Karpas-422 (cell line): ENCODE measurements at regions not wholly inside any gene's neighbourhood (a gene's known extent, or its start where the extent isn't known, plus 50 kb on each side); places are given as distances from the start of the nearest gene placed in this dataset.

ENCODE experiments used
- DNase-seq: peaks from one replicate; pipeline ENCODE4 v3.0.0-alpha.2; 2015
- H2AFZ ChIP-seq: fragments of 200-600 bp; sonication (generic); 2 replicates; pipeline ENCODE4 v1.6.1; 2014; ENCODE audit warnings: antibody characterized with exemption, low read length, mixed read lengths
- H3K27ac ChIP-seq: fragments of 200-600 bp; sonication (generic); 2 replicates; pipeline ENCODE4 v1.5.1; 2014; ENCODE audit warnings: mild to moderate bottlenecking, low read length, moderate library complexity
- H3K27me3 ChIP-seq: fragments of 200-600 bp; sonication (generic); 2 replicates; pipeline ENCODE4 v1.6.1; 2014; ENCODE audit warnings: low read length, mixed read lengths
- H3K36me3 ChIP-seq: fragments of 200-600 bp; sonication (generic); 2 replicates; pipeline ENCODE4 v1.6.1; 2014; ENCODE audit warnings: low read length, mixed read lengths; ENCODE audit not compliant: insufficient read depth
- H3K4me1 ChIP-seq: fragments of 200-600 bp; sonication (generic); 2 replicates; pipeline ENCODE4 v1.6.1; 2014; ENCODE audit warnings: mild to moderate bottlenecking, low read length, mixed read lengths
- H3K4me2 ChIP-seq: fragments of 200-600 bp; sonication (generic); 2 replicates; pipeline ENCODE4 v1.6.1; 2014; ENCODE audit warnings: low read length, low read depth, mild to moderate bottlenecking; ENCODE audit not compliant: poor library complexity, severe bottlenecking
- H3K4me3 ChIP-seq: fragments of 200-600 bp; sonication (generic); 2 replicates; pipeline ENCODE4 v1.5.1; 2014; ENCODE audit warnings: mild to moderate bottlenecking, antibody characterized with exemption, low read length, mixed read lengths
- H3K79me2 ChIP-seq: fragments of 200-600 bp; sonication (generic); 2 replicates; pipeline ENCODE4 v1.6.1; 2014; ENCODE audit warnings: mild to moderate bottlenecking, low read length, mixed read lengths
- H3K9ac ChIP-seq: fragments of 200-600 bp; sonication (generic); 2 replicates; pipeline ENCODE4 v1.6.0; 2014; ENCODE audit warnings: low read length
- H3K9me2 ChIP-seq: fragments of 200-600 bp; sonication (generic), shearing (Covaris generic); replicated peaks from 2 replicates; pipeline ENCODE4 v1.6.0; 2014; ENCODE audit warnings: mild to moderate bottlenecking, low read length, moderate library complexity; ENCODE audit not compliant: insufficient read depth
- H3K9me3 ChIP-seq: fragments of 300-700, 200-600 bp; sonication (generic); 2 replicates; pipeline ENCODE4 v1.6.1; 2014; ENCODE audit warnings: low read length, mixed read lengths
- H4K20me1 ChIP-seq: fragments of 200-600 bp; sonication (generic); 2 replicates; pipeline ENCODE4 v1.6.1; 2014; ENCODE audit warnings: mild to moderate bottlenecking, antibody characterized with exemption, low read length, low read depth; ENCODE audit not compliant: insufficient read depth

- H2AFZ ChIP-seq = no peak overlapping the region
- no peaks in the 10 kb centered on the region for H3K9me3 ChIP-seq
- no peak overlapping the region for H3K4me3 ChIP-seq
- no peak overlapping the region for H3K9ac ChIP-seq
- no peak for DNase-seq
- no peaks in the 10 kb centered on the region for H3K27me3 ChIP-seq
- no peaks in the 10 kb centered on the region for H3K36me3 ChIP-seq
- H3K9me2 ChIP-seq = no peaks in the 10 kb centered on the region
- no peaks in the 10 kb centered on the region for H4K20me1 ChIP-seq
- H3K4me2 ChIP-seq = no peak overlapping the region
- H3K4me1 ChIP-seq = no peaks in the 10 kb centered on the region
- H3K27ac ChIP-seq = no peak overlapping the region
- H3K79me2 ChIP-seq = no peaks in the 10 kb centered on the region
Observed at GRCh38 chr6:104253236-104253635, 606.5 kb downstream of the HACE1 start.

- H3K9me2 ChIP-seq = no peaks in the 10 kb centered on the region
- no peak overlapping the region for H3K27ac ChIP-seq
- H3K4me2 ChIP-seq = no peak overlapping the region
Observed at GRCh38 chr6:104252276-104252675, 607.4 kb downstream of the HACE1 start.

GRCh38 chr6:104251651-104252050 is 608.1 kb downstream of the HACE1 start:
- no peaks in the 10 kb centered on the region for H3K36me3 ChIP-seq
- H3K27me3 ChIP-seq = no peaks in the 10 kb centered on the region
- H3K4me1 ChIP-seq = no peaks in the 10 kb centered on the region
- DNase-seq = no peak
- H3K9me3 ChIP-seq = no peaks in the 10 kb centered on the region
- no peak overlapping the region for H3K9ac ChIP-seq
- no peaks in the 10 kb centered on the region for H3K9me2 ChIP-seq
- no peak overlapping the region for H3K4me3 ChIP-seq
- H2AFZ ChIP-seq = no peak overlapping the region
- H4K20me1 ChIP-seq = no peaks in the 10 kb centered on the region
- no peak overlapping the region for H3K27ac ChIP-seq
- H3K79me2 ChIP-seq = no peaks in the 10 kb centered on the region
- H3K4me2 ChIP-seq = no peak overlapping the region

More at GRCh38 chr6:104252276-104252675, 607.4 kb downstream of the HACE1 start:
- Histone ChIP-seq H3K4me1 (no peaks in the 10 kb centered on the region), H3K9me3 (no peaks in the 10 kb centered on the region), H3K36me3 (no peaks in the 10 kb centered on the region), H4K20me1 (no peaks in the 10 kb centered on the region), H3K27me3 (no peaks in the 10 kb centered on the region), H2AFZ (no peak overlapping the region), H3K9ac (no peak overlapping the region), H3K79me2 (no peaks in the 10 kb centered on the region), H3K4me3 (no peak overlapping the region)
- DNase-seq = no peak

- Histone ChIP-seq H3K79me2 (no peaks in the 10 kb centered on the region), H3K4me1 (no peaks in the 10 kb centered on the region), H3K9me2 (no peaks in the 10 kb centered on the region), H3K4me3 (no peak overlapping the region), H3K36me3 (no peaks in the 10 kb centered on the region), H3K9me3 (no peaks in the 10 kb centered on the region), H3K27ac (no peak overlapping the region), H3K9ac (no peak overlapping the region), H3K27me3 (no peaks in the 10 kb centered on the region), H4K20me1 (no peaks in the 10 kb centered on the region), H2AFZ (no peak overlapping the region), H3K4me2 (no peak overlapping the region)
- DNase-seq = no peak
Observed at GRCh38 chr6:104240865-104241264, 618.9 kb downstream of the HACE1 start.

- Histone ChIP-seq H3K4me1 (no peaks in the 10 kb centered on the region), H4K20me1 (no peaks in the 10 kb centered on the region), H3K9me3 (no peaks in the 10 kb centered on the region), H3K9ac (no peak overlapping the region), H2AFZ (no peak overlapping the region), H3K36me3 (no peaks in the 10 kb centered on the region), H3K27me3 (no peaks in the 10 kb centered on the region), H3K27ac (no peak overlapping the region), H3K79me2 (no peaks in the 10 kb centered on the region), H3K9me2 (no peaks in the 10 kb centered on the region), H3K4me3 (no peak overlapping the region), H3K4me2 (no peak overlapping the region)
- DNase-seq = no peak
Observed at GRCh38 chr6:104239971-104240370, 619.7 kb downstream of the HACE1 start.

- Histone ChIP-seq H4K20me1 (no peaks in the 10 kb centered on the region), H3K4me1 (no peaks in the 10 kb centered on the region), H3K27ac (no peak overlapping the region), H3K79me2 (no peaks in the 10 kb centered on the region), H3K4me3 (no peak overlapping the region), H3K36me3 (no peaks in the 10 kb centered on the region), H3K27me3 (no peaks in the 10 kb centered on the region; the same call in 1 of the 2 replicates), H3K9me3 (no peaks in the 10 kb centered on the region), H2AFZ (no peak overlapping the region), H3K9me2 (no peaks in the 10 kb centered on the region), H3K4me2 (no peak overlapping the region), H3K9ac (no peak overlapping the region)
- DNase-seq = no peak
Observed at GRCh38 chr6:104229057-104229456, 630.7 kb downstream of the HACE1 start.

GRCh38 chr6:104227508-104227907 is 632.2 kb downstream of the HACE1 start:
- no peaks in the 10 kb centered on the region for H3K9me3 ChIP-seq
- H3K27me3 ChIP-seq = no peaks in the 10 kb centered on the region; the same call in 1 of the 2 replicates
- H3K36me3 ChIP-seq = no peaks in the 10 kb centered on the region
- no peaks in the 10 kb centered on the region for H3K4me1 ChIP-seq
- no peak overlapping the region for H3K4me2 ChIP-seq
- no peak overlapping the region for H2AFZ ChIP-seq
- H3K79me2 ChIP-seq = no peaks in the 10 kb centered on the region
- H3K9me2 ChIP-seq = no peaks in the 10 kb centered on the region
- no peaks in the 10 kb centered on the region for H4K20me1 ChIP-seq
- DNase-seq = no peak
- H3K4me3 ChIP-seq = no peak overlapping the region
- no peak overlapping the region for H3K9ac ChIP-seq
- no peak overlapping the region for H3K27ac ChIP-seq

GRCh38 chr6:104226790-104227446 is 632.8 kb downstream of the HACE1 start:
- Histone ChIP-seq H2AFZ (no peak overlapping the region), H3K9me3 (no peaks in the 10 kb centered on the region), H3K79me2 (no peaks in the 10 kb centered on the region), H3K9ac (no peak overlapping the region), H3K4me3 (no peak overlapping the region), H3K4me1 (no peaks in the 10 kb centered on the region), H3K36me3 (no peaks in the 10 kb centered on the region), H3K27me3 (no peaks in the 10 kb centered on the region; the same call in 1 of the 2 replicates), H4K20me1 (no peaks in the 10 kb centered on the region), H3K27ac (no peak overlapping the region), H3K4me2 (no peak overlapping the region), H3K9me2 (no peaks in the 10 kb centered on the region)
- no peak for DNase-seq
